Mesendoderm (in vitro differentiated cells): ENCODE measurements at regions not wholly inside any gene's neighbourhood (a gene's known extent, or its start where the extent isn't known, plus 50 kb on each side); places are given as distances from the start of the nearest gene placed in this dataset.
A peak's percentile ranks its signal among the peaks of the same experiment; 100 is the strongest.
"Not testable (repeated sequence)": the region's sequence is repeated elsewhere in the genome, so short reads cannot be mapped to it uniquely, and the experiment has no call there.

Experiments
- DNase-seq: peaks from one replicate; pipeline ENCODE4 v3.0.0; 2013
- H2AK5ac ChIP-seq: 2 replicates; pipeline ENCODE4 v1.6.1; 2013; ENCODE audit warnings: low read length, inconsistent platforms
- H2BK120ac ChIP-seq: 2 replicates; pipeline ENCODE4 v1.6.1; 2013; ENCODE audit warnings: low read depth, mild to moderate bottlenecking, low read length, moderate library complexity, mixed read lengths
- H2BK15ac ChIP-seq: replicated peaks from 2 replicates; pipeline ENCODE4 v1.6.1; 2013; ENCODE audit warnings: low read depth, mild to moderate bottlenecking, moderate library complexity
- H2BK5ac ChIP-seq: 2 replicates; pipeline ENCODE4 v1.6.1; 2013; ENCODE audit warnings: low read length, inconsistent platforms
- H3K18ac ChIP-seq: 2 replicates; pipeline ENCODE4 v1.6.1; 2013; ENCODE audit warnings: mild to moderate bottlenecking, low read length, mixed read lengths
- H3K23ac ChIP-seq: one replicate; pipeline ENCODE4 v1.6.1; 2013; ENCODE audit warnings: low read length
- H3K27ac ChIP-seq: 2 replicates; pipeline ENCODE4 v1.5.1; 2013; ENCODE audit warnings: low read depth, mild to moderate bottlenecking, inconsistent platforms, low read length, moderate library complexity
- H3K27me3 ChIP-seq: 2 replicates; pipeline ENCODE4 v1.6.1; 2013; ENCODE audit warnings: low read length, control low read depth, mild to moderate bottlenecking, inconsistent platforms; ENCODE audit not compliant: insufficient read depth, poor library complexity
- H3K36me3 ChIP-seq: 2 replicates; pipeline ENCODE4 v1.6.1; 2013; ENCODE audit warnings: low read length, inconsistent platforms; ENCODE audit not compliant: control insufficient read depth, insufficient read depth
- H3K4ac ChIP-seq: one replicate; pipeline ENCODE4 v1.6.1; 2013; ENCODE audit warnings: low read depth, mild to moderate bottlenecking, low read length, moderate library complexity
- H3K4me1 ChIP-seq: 2 replicates; pipeline ENCODE4 v1.6.1; 2013; ENCODE audit warnings: low read depth, low read length, inconsistent platforms; ENCODE audit not compliant: control insufficient read depth
- H3K4me2 ChIP-seq: 2 replicates; pipeline ENCODE4 v1.6.1; 2013; ENCODE audit warnings: low read length
- H3K4me3 ChIP-seq: 2 replicates; pipeline ENCODE4 v1.5.1; 2013; ENCODE audit warnings: mild to moderate bottlenecking, low read length
- H3K56ac ChIP-seq: one replicate; pipeline ENCODE4 v1.6.1; 2013; ENCODE audit warnings: low read length
- H3K79me1 ChIP-seq: 2 replicates; pipeline ENCODE4 v1.6.1; 2013; ENCODE audit warnings: low read length, inconsistent platforms
- H3K79me2 ChIP-seq: 2 replicates; pipeline ENCODE4 v1.6.1; 2013; ENCODE audit warnings: mild to moderate bottlenecking, low read length; ENCODE audit not compliant: control insufficient read depth, insufficient read depth
- H3K9ac ChIP-seq: 2 replicates; pipeline ENCODE4 v1.6.1; 2013; ENCODE audit warnings: low read length, inconsistent platforms
- H4K5ac ChIP-seq: one replicate; pipeline ENCODE4 v1.6.1; 2013; ENCODE audit warnings: low read length
- H4K8ac ChIP-seq: one replicate; pipeline ENCODE4 v1.6.1; 2013; ENCODE audit warnings: low read depth, mild to moderate bottlenecking, control low read depth, low read length, moderate library complexity
- WGBS: extraction: QIAGEN DNeasy Blood & Tissue Kit; methylation state at CpG from one replicate; pipeline ENCODE4 v1.1.7; 2013; ENCODE audit warnings: low lambda C conversion rate, missing lambda C conversion rate; ENCODE audit not compliant: insufficient coverage; ENCODE audit errors: extremely low coverage; 5-methylcytosine and 5-hydroxymethylcytosine counted together

DNA sequence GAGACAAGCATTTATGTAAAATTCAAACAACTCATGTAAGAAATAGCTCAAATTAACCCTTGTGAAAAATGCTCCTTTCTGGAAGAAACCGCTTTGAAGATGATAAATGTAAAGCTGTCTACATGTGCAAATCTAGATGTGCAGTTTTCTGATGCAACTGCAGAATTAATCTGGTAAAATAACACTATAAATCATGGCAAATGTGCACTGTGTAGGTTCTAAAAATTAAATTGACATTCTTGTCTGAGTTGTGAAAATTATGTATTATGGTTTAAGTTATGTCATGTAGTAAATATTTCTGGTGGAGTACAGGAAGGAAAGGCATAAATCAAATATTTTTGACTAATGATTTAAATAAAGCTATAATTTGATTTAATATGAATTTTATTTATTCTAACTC lies 678.1 kb upstream of the SEMA6D start:
- Histone ChIP-seq H3K4me3 (no peak overlapping the region), H2BK5ac (no peak overlapping the region), H3K27ac (no peak overlapping the region), H3K56ac (no peak overlapping the region), H3K79me2 (no peaks in the 10 kb centered on the region), H3K4ac (no peak overlapping the region), H3K4me1 (no peaks in the 10 kb centered on the region), H4K8ac (no peak overlapping the region), H3K79me1 (no peaks in the 10 kb centered on the region), H4K5ac (no peak overlapping the region), H3K36me3 (no peaks in the 10 kb centered on the region), H2BK15ac (no peak overlapping the region), H3K4me2 (no peak overlapping the region), H2AK5ac (no peak overlapping the region), H2BK120ac (no peak overlapping the region), H3K23ac (no peak overlapping the region), H3K18ac (no peak overlapping the region), H3K27me3 (no peaks in the 10 kb centered on the region), H3K9ac (no peak overlapping the region)
- WGBS = no CpG with 5 or more reads among the region's 1 CpG
- DNase-seq = no peak

- no peak overlapping the region for H3K27ac ChIP-seq
- H3K4ac ChIP-seq = no peak overlapping the region
- no peak overlapping the region for H2BK120ac ChIP-seq
- H2BK15ac ChIP-seq = no peak overlapping the region
- WGBS = no CpG with 5 or more reads among the region's 1 CpG
- no peak overlapping the region for H3K23ac ChIP-seq
- no peak overlapping the region for H3K4me3 ChIP-seq
- H4K5ac ChIP-seq = no peak overlapping the region
- no peaks in the 10 kb centered on the region for H3K27me3 ChIP-seq
- no peak overlapping the region for H3K4me2 ChIP-seq
- no peaks in the 10 kb centered on the region for H3K79me2 ChIP-seq
- H4K8ac ChIP-seq = no peak overlapping the region
- no peak overlapping the region for H3K18ac ChIP-seq
- no peak for DNase-seq
- H2BK5ac ChIP-seq = no peak overlapping the region
- H3K36me3 ChIP-seq = no peaks in the 10 kb centered on the region
- no peaks in the 10 kb centered on the region for H3K4me1 ChIP-seq
- H3K9ac ChIP-seq = no peak overlapping the region
- H3K79me1 ChIP-seq = no peaks in the 10 kb centered on the region
- H2AK5ac ChIP-seq = no peak overlapping the region
- no peak overlapping the region for H3K56ac ChIP-seq
Observed at GRCh38 chr15:47041301-47041700, 676.0 kb upstream of the SEMA6D start.

DNA sequence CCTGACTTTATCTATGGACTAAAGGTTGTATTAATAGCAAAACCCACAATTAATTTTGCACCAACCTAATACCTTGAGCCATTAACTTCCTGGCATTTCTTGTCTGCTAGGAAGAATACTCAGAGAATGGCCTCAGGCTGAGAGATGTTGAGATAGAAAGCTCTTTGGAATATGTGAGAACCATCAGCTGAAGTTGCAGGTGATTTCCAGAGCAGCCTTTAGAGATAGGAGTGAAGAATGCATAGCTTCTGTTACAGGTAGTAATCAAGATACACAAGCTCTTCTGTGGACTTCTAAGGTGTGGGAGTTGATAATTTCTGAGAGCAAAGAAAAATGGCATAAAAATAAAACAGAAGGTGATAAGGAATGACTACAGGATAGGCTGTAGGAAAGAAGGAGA lies 669.3 kb upstream of the SEMA6D start:
- H2AK5ac ChIP-seq, H3K23ac ChIP-seq, H3K27me3 ChIP-seq, H3K9ac ChIP-seq, H3K79me2 ChIP-seq, H4K5ac ChIP-seq, H3K36me3 ChIP-seq, H3K4me2 ChIP-seq, H3K4me1 ChIP-seq, H3K56ac ChIP-seq, DNase-seq, H2BK5ac ChIP-seq, H3K18ac ChIP-seq, H3K4ac ChIP-seq, H4K8ac ChIP-seq, H3K27ac ChIP-seq, H3K4me3 ChIP-seq, H3K79me1 ChIP-seq, H2BK120ac ChIP-seq, H2BK15ac ChIP-seq: not testable (repeated sequence)

GRCh38 chr15:47066392-47066791 lies 650.9 kb upstream of the SEMA6D start:
- H3K27ac ChIP-seq = no peak overlapping the region
- no peak overlapping the region for H2BK5ac ChIP-seq
- no peak overlapping the region for H4K8ac ChIP-seq
- no peaks in the 10 kb centered on the region for H3K79me2 ChIP-seq
- H2BK15ac ChIP-seq = no peak overlapping the region
- DNase-seq = peak; percentile 21
- H2AK5ac ChIP-seq = no peak overlapping the region
- no peak overlapping the region for H3K18ac ChIP-seq
- no peaks in the 10 kb centered on the region for H3K36me3 ChIP-seq
- no peaks in the 10 kb centered on the region for H3K27me3 ChIP-seq
- H3K4me1 ChIP-seq = no peaks in the 10 kb centered on the region
- no peak overlapping the region for H3K4me3 ChIP-seq
- H2BK120ac ChIP-seq = no peak overlapping the region
- H3K79me1 ChIP-seq = no peaks in the 10 kb centered on the region
- H3K23ac ChIP-seq = no peak overlapping the region
- no CpG with 5 or more reads among the region's 7 CpGs for WGBS
- H3K56ac ChIP-seq = no peak overlapping the region
- no peak overlapping the region for H3K4me2 ChIP-seq
- no peak overlapping the region for H4K5ac ChIP-seq
- H3K4ac ChIP-seq = no peak overlapping the region
- no peak overlapping the region for H3K9ac ChIP-seq

DNA sequence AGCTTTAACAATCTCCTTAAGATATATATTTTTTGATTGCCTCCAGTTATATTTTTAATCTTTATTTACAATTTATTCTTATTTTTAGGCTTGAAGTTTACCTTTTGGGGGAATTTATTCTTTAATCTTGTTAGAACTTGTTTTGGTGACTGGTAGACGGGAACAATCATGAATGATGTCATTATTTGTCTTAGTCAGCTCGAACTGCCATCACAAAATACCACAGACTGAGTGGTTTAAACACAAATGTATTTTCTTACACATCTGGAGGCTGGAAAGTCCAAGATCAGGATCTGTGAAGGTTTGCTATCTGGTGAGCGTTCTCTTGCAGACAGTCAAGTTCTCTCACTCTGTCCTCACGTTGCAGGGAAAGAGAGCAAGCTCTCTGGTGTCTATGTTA lies 639.5 kb upstream of the SEMA6D start:
- not testable (repeated sequence) for H2AK5ac ChIP-seq, H3K4me3 ChIP-seq, H3K4me1 ChIP-seq, H3K4ac ChIP-seq, H3K18ac ChIP-seq, DNase-seq, H2BK120ac ChIP-seq, H3K27ac ChIP-seq, H2BK15ac ChIP-seq, H3K9ac ChIP-seq, H3K79me1 ChIP-seq, H3K56ac ChIP-seq, H3K27me3 ChIP-seq, H3K36me3 ChIP-seq, H3K4me2 ChIP-seq, H3K79me2 ChIP-seq, H4K5ac ChIP-seq, H4K8ac ChIP-seq, H2BK5ac ChIP-seq, H3K23ac ChIP-seq
- no CpG with 5 or more reads among the region's 4 CpGs for WGBS

GRCh38 chr15:47095833-47096232 lies 621.5 kb upstream of the SEMA6D start:
- no peaks in the 10 kb centered on the region for H3K27me3 ChIP-seq
- no peak overlapping the region for H2BK15ac ChIP-seq
- H3K23ac ChIP-seq = no peak overlapping the region
- H3K4me3 ChIP-seq = no peak overlapping the region
- no peak overlapping the region for H3K4ac ChIP-seq
- no peaks in the 10 kb centered on the region for H3K79me1 ChIP-seq
- H2AK5ac ChIP-seq = no peak overlapping the region
- no peak overlapping the region for H3K27ac ChIP-seq
- H3K56ac ChIP-seq = no peak overlapping the region
- H3K4me2 ChIP-seq = no peak overlapping the region
- no peaks in the 10 kb centered on the region for H3K79me2 ChIP-seq
- no peak overlapping the region for H3K18ac ChIP-seq
- no peaks in the 10 kb centered on the region for H3K4me1 ChIP-seq
- WGBS = no CpG with 5 or more reads among the region's 2 CpGs
- no peak for DNase-seq
- no peak overlapping the region for H2BK120ac ChIP-seq
- no peak overlapping the region for H3K9ac ChIP-seq
- H2BK5ac ChIP-seq = no peak overlapping the region
- H3K36me3 ChIP-seq = no peaks in the 10 kb centered on the region
- no peak overlapping the region for H4K5ac ChIP-seq
- no peak overlapping the region for H4K8ac ChIP-seq
